ENCODE measurements at regions not wholly inside any gene's neighbourhood (a gene's known extent, or its start where the extent isn't known, plus 50 kb on each side); places are given as distances from the start of the nearest gene placed in this dataset.

GRCh38 chr19:30222992-30223865, 149.0 kb upstream of the ZNF536 start:
- Histone ChIP-seq H3K9me3 (no peaks in the 10 kb centered on the region), H3K27me3 (peaks cover 90% of the 10 kb centered on the region), H3K27ac (peak overlapping the region in 1 of 4 donors; percentile 4), H3K4me3 (peak overlapping the region in 1 of 2 donors; percentile 28), H3K4me1 (peaks cover 0 to 40% (median 17%) of the 10 kb centered on the region in 3 donors), H3K36me3 (no peaks in the 10 kb centered on the region)
- no peak for TF ChIP-seq POLR2A (IDR thresholded peaks at IDR 0.05)
- TF ChIP-seq POLR2AphosphoS5 (IDR thresholded peaks at IDR 0.05), result no peak
- no peak for TF ChIP-seq CTCF (IDR thresholded peaks at IDR 0.05)
- TF ChIP-seq EP300 (IDR thresholded peaks at IDR 0.05), result no peak
- ATAC-seq, result no peak
- 13 to 26% methylated on average over 7 to 19 of the region's 36 CpGs for WGBS, 2 donors (ENCODE audit: low coverage in 1 of 2)

- ATAC-seq, result no peak
- Histone ChIP-seq H3K4me3 (peak overlapping the region in 1 of 2 donors; percentile 74), H3K4me1 (peaks cover 0 to 49% (median 20%) of the 10 kb centered on the region in 3 donors), H3K36me3 (no peaks in the 10 kb centered on the region), H3K27ac (peak overlapping the region in 1 of 4 donors; percentile 4), H3K9me3 (no peaks in the 10 kb centered on the region), H3K27me3 (peaks cover 98% of the 10 kb centered on the region)
- WGBS, 2 donors (ENCODE audit: low coverage in 1 of 2), result 25 to 31% methylated on average over 16 to 18 of the region's 18 CpGs
- no peak for TF ChIP-seq POLR2AphosphoS5 (IDR thresholded peaks at IDR 0.05)
- TF ChIP-seq POLR2A (IDR thresholded peaks at IDR 0.05), result no peak
- no peak for TF ChIP-seq EP300 (IDR thresholded peaks at IDR 0.05)
- no peak for TF ChIP-seq CTCF (IDR thresholded peaks at IDR 0.05)
These were observed 148.1 kb upstream of the ZNF536 start for GRCh38 chr19:30223866-30224688.

GRCh38 chr19:30224689-30225606, 147.2 kb upstream of the ZNF536 start:
- Histone ChIP-seq H3K4me1 (peaks cover 0 to 51% (median 20%) of the 10 kb centered on the region in 3 donors), H3K27ac (peak overlapping the region in 2 of 4 donors; percentile 71 to 75), H3K9me3 (no peaks in the 10 kb centered on the region), H3K36me3 (no peaks in the 10 kb centered on the region), H3K4me3 (peak overlapping the region in 1 of 2 donors; percentile 74), H3K27me3 (peaks cover 99% of the 10 kb centered on the region)
- 6 to 10% methylated on average over 23 to 27 of the region's 43 CpGs for WGBS, 2 donors (ENCODE audit: low coverage in 1 of 2)
- no peak for ATAC-seq
- no peak for TF ChIP-seq EP300 (IDR thresholded peaks at IDR 0.05)
- TF ChIP-seq CTCF (IDR thresholded peaks at IDR 0.05), result no peak
- TF ChIP-seq POLR2A (IDR thresholded peaks at IDR 0.05), result no peak
- TF ChIP-seq POLR2AphosphoS5 (IDR thresholded peaks at IDR 0.05), result no peak

- no peak for ATAC-seq
- H3K4me1 ChIP-seq, result peaks cover 0 to 51% (median 20%) of the 10 kb centered on the region in 3 donors
- peaks cover 97% of the 10 kb centered on the region for H3K27me3 ChIP-seq
- no peaks in the 10 kb centered on the region for H3K36me3 ChIP-seq
- H3K27ac ChIP-seq, result peak overlapping the region in 3 of 4 donors; percentile 46 to 75 (median 71)
- 0% methylated on average over 1 to 6 of the region's 84 CpGs for WGBS, 2 donors (ENCODE audit: low coverage in 1 of 2)
- peak overlapping the region; percentile 14 to 74 for H3K4me3 ChIP-seq
- TF ChIP-seq POLR2AphosphoS5 (IDR thresholded peaks at IDR 0.05) (no peak), CTCF (IDR thresholded peaks at IDR 0.05) (no peak), EP300 (IDR thresholded peaks at IDR 0.05) (no peak), POLR2A (IDR thresholded peaks at IDR 0.05) (no peak)
- no peaks in the 10 kb centered on the region for H3K9me3 ChIP-seq
These were observed 146.3 kb upstream of the ZNF536 start for GRCh38 chr19:30225676-30226463.

All from gastroesophageal sphincter (tissue), 4 donors.